SK-N-SH treated with all-trans-retinoic acid at 6 μM for 48 hours (cell line): ENCODE measurements at regions not wholly inside any gene's neighbourhood (a gene's known extent, or its start where the extent isn't known, plus 50 kb on each side); places are given as distances from the start of the nearest gene placed in this dataset.

Experiments used
- PPARA ChIP-seq: fragments of 250-450 bp; sonication (Bioruptor Pico); IDR thresholded peaks from 2 replicates; pipeline ENCODE4 v1.5.0; 2020; ENCODE audit warnings: mild to moderate bottlenecking, borderline replicate concordance
- TOX ChIP-seq: fragments of 250-450 bp; sonication (Bioruptor Pico); IDR thresholded peaks from 2 replicates; pipeline ENCODE4 v1.8.0; 2021; ENCODE audit warnings: mild to moderate bottlenecking, moderate library complexity, borderline replicate concordance
- ZNF565 ChIP-seq: fragments of 450-650 bp; formaldehyde crosslinking; conservative IDR thresholded peaks from 2 replicates; pipeline ENCODE4 v1.5.0; 2020; ENCODE audit warnings: low read depth, mild to moderate bottlenecking, moderate library complexity
- TF ChIP-seq, protein P1 (sequence below): fragments of 250-450 bp; sonication (Bioruptor Pico); IDR thresholded peaks from 2 replicates; pipeline ENCODE4 v1.8.0; 2020; ENCODE audit warnings: mild to moderate bottlenecking, moderate library complexity, borderline replicate concordance
- TF ChIP-seq, protein P2 (sequence below): fragments of 250-450 bp; sonication (Bioruptor Pico); IDR thresholded peaks from 2 replicates; pipeline ENCODE4 v1.5.1; 2020; ENCODE audit warnings: low read depth, mild to moderate bottlenecking, moderate library complexity

DNA sequence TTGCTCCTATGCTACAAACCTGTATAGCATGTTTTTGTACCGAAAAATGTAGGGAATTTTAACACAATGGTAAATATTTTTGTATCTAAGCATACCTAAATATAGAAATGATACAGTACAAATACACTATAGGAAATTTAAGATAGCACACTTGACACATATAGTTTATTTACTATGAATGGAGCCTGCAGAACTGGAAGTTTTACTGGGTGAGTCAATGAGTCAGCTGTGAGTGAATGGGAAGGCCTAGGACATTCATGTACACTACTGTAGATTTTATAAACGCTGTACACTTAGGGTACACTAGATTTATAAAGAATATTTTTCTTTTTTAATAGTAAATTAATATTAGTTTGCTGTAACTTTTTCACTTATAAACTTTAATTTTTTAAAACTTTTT lies 707.7 kb upstream of the EPHA6 start:
- TF ChIP-seq TOX (CRISPR knock-in tag) (no peak), PPARA (CRISPR knock-in tag) (no peak), ZNF565 (CRISPR knock-in tag) (no peak)
- TF ChIP-seq, protein P1, sequence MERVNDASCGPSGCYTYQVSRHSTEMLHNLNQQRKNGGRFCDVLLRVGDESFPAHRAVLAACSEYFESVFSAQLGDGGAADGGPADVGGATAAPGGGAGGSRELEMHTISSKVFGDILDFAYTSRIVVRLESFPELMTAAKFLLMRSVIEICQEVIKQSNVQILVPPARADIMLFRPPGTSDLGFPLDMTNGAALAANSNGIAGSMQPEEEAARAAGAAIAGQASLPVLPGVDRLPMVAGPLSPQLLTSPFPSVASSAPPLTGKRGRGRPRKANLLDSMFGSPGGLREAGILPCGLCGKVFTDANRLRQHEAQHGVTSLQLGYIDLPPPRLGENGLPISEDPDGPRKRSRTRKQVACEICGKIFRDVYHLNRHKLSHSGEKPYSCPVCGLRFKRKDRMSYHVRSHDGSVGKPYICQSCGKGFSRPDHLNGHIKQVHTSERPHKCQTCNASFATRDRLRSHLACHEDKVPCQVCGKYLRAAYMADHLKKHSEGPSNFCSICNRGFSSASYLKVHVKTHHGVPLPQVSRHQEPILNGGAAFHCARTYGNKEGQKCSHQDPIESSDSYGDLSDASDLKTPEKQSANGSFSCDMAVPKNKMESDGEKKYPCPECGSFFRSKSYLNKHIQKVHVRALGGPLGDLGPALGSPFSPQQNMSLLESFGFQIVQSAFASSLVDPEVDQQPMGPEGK (CRISPR knock-in tag) = no peak
- TF ChIP-seq, protein P2, sequence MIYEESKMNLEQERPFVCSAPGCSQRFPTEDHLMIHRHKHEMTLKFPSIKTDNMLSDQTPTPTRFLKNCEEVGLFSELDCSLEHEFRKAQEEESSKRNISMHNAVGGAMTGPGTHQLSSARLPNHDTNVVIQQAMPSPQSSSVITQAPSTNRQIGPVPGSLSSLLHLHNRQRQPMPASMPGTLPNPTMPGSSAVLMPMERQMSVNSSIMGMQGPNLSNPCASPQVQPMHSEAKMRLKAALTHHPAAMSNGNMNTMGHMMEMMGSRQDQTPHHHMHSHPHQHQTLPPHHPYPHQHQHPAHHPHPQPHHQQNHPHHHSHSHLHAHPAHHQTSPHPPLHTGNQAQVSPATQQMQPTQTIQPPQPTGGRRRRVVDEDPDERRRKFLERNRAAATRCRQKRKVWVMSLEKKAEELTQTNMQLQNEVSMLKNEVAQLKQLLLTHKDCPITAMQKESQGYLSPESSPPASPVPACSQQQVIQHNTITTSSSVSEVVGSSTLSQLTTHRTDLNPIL (CRISPR knock-in tag) = no peak
